Trophoblast cell (in vitro differentiated cells and primary cell): ENCODE measurements at regions not wholly inside any gene's neighbourhood (a gene's known extent, or its start where the extent isn't known, plus 50 kb on each side); places are given as distances from the start of the nearest gene placed in this dataset.

Source experiments
- DNase-seq, 2 donors: peaks; one replicate each; pipeline ENCODE4 v3.0.0-alpha.2; 2016
- H2AFZ ChIP-seq: 2 replicates; pipeline ENCODE4 v1.6.1; 2013; ENCODE audit warnings: low read length, moderate library complexity, mild to moderate bottlenecking; ENCODE audit not compliant: insufficient read depth, poor library complexity
- H2AK5ac ChIP-seq: 2 replicates; pipeline ENCODE4 v1.6.1; 2013; ENCODE audit warnings: mild to moderate bottlenecking, low read length
- H2BK120ac ChIP-seq: 2 replicates; pipeline ENCODE4 v1.6.1; 2013; ENCODE audit warnings: low read length, mild to moderate bottlenecking, moderate library complexity; ENCODE audit not compliant: insufficient read depth, poor library complexity
- H2BK12ac ChIP-seq: 2 replicates; pipeline ENCODE4 v1.6.1; 2013; ENCODE audit warnings: mild to moderate bottlenecking, low read length, moderate library complexity
- H2BK5ac ChIP-seq: 2 replicates; pipeline ENCODE4 v1.6.1; 2013; ENCODE audit warnings: low read length, low read depth, moderate library complexity, mild to moderate bottlenecking; ENCODE audit not compliant: poor library complexity
- H3K14ac ChIP-seq: 2 replicates; pipeline ENCODE4 v1.6.1; 2013; ENCODE audit warnings: mild to moderate bottlenecking, low read length
- H3K18ac ChIP-seq: 2 replicates; pipeline ENCODE4 v1.6.1; 2013; ENCODE audit warnings: mild to moderate bottlenecking, low read length
- H3K23ac ChIP-seq: 2 replicates; pipeline ENCODE4 v1.6.1; 2013; ENCODE audit warnings: low read length
- H3K27ac ChIP-seq: 2 replicates; pipeline ENCODE4 v1.5.1; 2013; ENCODE audit warnings: low read depth, mild to moderate bottlenecking, inconsistent platforms, low read length, moderate library complexity
- H3K27me3 ChIP-seq: 2 replicates; pipeline ENCODE4 v1.6.1; 2013; ENCODE audit warnings: inconsistent platforms, mild to moderate bottlenecking, low read length, moderate library complexity; ENCODE audit not compliant: insufficient read depth
- H3K36me3 ChIP-seq, 2 experiments: 1 replicate in 1 of 2; 2 replicates in 1 of 2; pipeline ENCODE4 v1.6.1; 2013; ENCODE audit warnings: low read length in 2 of 2, mild to moderate bottlenecking in 2 of 2, moderate library complexity in 1 of 2; ENCODE audit not compliant: insufficient read depth in 2 of 2, control insufficient read depth in 1 of 2
- H3K4ac ChIP-seq: 2 replicates; pipeline ENCODE4 v1.6.1; 2013; ENCODE audit warnings: low read depth, mild to moderate bottlenecking, low read length, moderate library complexity
- H3K4me1 ChIP-seq, 2 experiments: 1 replicate in 1 of 2; 2 replicates in 1 of 2; pipeline ENCODE4 v1.6.1; 2013; ENCODE audit warnings: low read length in 2 of 2, mild to moderate bottlenecking in 2 of 2, moderate library complexity in 1 of 2; ENCODE audit not compliant: insufficient read depth in 2 of 2, control insufficient read depth in 1 of 2
- H3K4me2 ChIP-seq: 2 replicates; pipeline ENCODE4 v1.6.1; 2013; ENCODE audit warnings: inconsistent platforms, mild to moderate bottlenecking, low read length, moderate library complexity
- H3K4me3 ChIP-seq: 2 replicates; pipeline ENCODE4 v1.5.1; 2013; ENCODE audit warnings: mild to moderate bottlenecking, low read depth, low read length, inconsistent platforms
- H3K79me1 ChIP-seq: one replicate; pipeline ENCODE4 v1.6.1; 2013; ENCODE audit warnings: low read length
- H3K79me2 ChIP-seq: 2 replicates; pipeline ENCODE4 v1.6.1; 2013; ENCODE audit warnings: low read length, mild to moderate bottlenecking; ENCODE audit not compliant: control insufficient read depth, insufficient read depth, poor library complexity
- H3K9ac ChIP-seq: 2 replicates; pipeline ENCODE4 v1.6.1; 2013; ENCODE audit warnings: mild to moderate bottlenecking, low read length
- H3K9me3 ChIP-seq: 2 replicates; pipeline ENCODE4 v1.6.1; 2013; ENCODE audit warnings: low read depth, mild to moderate bottlenecking, control low read depth, inconsistent platforms, low read length; ENCODE audit not compliant: insufficient read depth
- H4K12ac ChIP-seq: 2 replicates; pipeline ENCODE4 v1.6.1; 2013; ENCODE audit warnings: low read depth, mild to moderate bottlenecking, low read length, moderate library complexity
- H4K8ac ChIP-seq: 2 replicates; pipeline ENCODE4 v1.6.1; 2013; ENCODE audit warnings: low read depth, mild to moderate bottlenecking, low read length, moderate library complexity
- H4K91ac ChIP-seq: one replicate; pipeline ENCODE4 v1.6.1; 2013; ENCODE audit warnings: low read depth, mild to moderate bottlenecking, low read length, moderate library complexity
- WGBS: extraction: QIAGEN DNeasy Blood & Tissue Kit; methylation state at CpG from one replicate; pipeline ENCODE4 v1.1.7; 2013; ENCODE audit warnings: missing lambda C conversion rate; ENCODE audit not compliant: insufficient read length, insufficient coverage; ENCODE audit errors: extremely low coverage; 5-methylcytosine and 5-hydroxymethylcytosine counted together

DNA sequence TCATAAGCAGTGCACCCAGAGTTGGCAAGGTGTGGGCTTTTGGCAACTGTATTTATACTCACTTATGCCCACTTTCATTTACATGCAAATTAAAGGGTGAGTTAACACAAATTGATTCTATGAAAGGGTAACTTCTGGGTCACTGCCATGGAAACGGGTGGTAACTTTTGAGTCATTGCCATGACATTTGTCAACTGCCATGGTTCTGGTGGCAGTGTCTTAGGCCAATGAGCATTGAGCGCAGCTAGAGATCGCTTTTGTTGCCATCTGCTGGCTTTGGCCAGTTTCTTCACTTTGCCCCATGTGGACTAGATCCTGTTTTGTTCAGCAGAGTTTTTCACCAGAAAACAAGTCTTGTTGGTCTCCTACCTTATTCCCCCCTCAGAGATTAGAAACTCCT is 170.8 kb upstream of the NUDT6 start:
- WGBS, result no CpG with 5 or more reads among the region's 3 CpGs
- H3K27me3 ChIP-seq, result no peaks in the 10 kb centered on the region
- no peak overlapping the region for H2AFZ ChIP-seq
- H3K9ac ChIP-seq, result no peak overlapping the region
- H3K23ac ChIP-seq, result no peak overlapping the region
- H3K79me2 ChIP-seq, result no peaks in the 10 kb centered on the region
- H3K14ac ChIP-seq, result no peak overlapping the region
- no peak overlapping the region for H4K8ac ChIP-seq
- no peak overlapping the region for H3K4ac ChIP-seq
- DNase-seq, result no peak
- no peak overlapping the region for H4K91ac ChIP-seq
- no peak overlapping the region for H3K27ac ChIP-seq
- H3K4me2 ChIP-seq, result no peak overlapping the region
- H2BK120ac ChIP-seq, result no peak overlapping the region
- H4K12ac ChIP-seq, result no peak overlapping the region
- no peak overlapping the region for H2BK5ac ChIP-seq
- H3K4me3 ChIP-seq, result no peak overlapping the region
- H3K18ac ChIP-seq, result no peak overlapping the region
- no peak overlapping the region for H2AK5ac ChIP-seq
- no peaks in the 10 kb centered on the region for H3K4me1 ChIP-seq
- no peak overlapping the region for H2BK12ac ChIP-seq
- H3K36me3 ChIP-seq, result peaks cover 0 to 3% of the 10 kb centered on the region in 2 experiments
- H3K9me3 ChIP-seq, result peaks cover 2% of the 10 kb centered on the region
- H3K79me1 ChIP-seq, result no peaks in the 10 kb centered on the region

DNA sequence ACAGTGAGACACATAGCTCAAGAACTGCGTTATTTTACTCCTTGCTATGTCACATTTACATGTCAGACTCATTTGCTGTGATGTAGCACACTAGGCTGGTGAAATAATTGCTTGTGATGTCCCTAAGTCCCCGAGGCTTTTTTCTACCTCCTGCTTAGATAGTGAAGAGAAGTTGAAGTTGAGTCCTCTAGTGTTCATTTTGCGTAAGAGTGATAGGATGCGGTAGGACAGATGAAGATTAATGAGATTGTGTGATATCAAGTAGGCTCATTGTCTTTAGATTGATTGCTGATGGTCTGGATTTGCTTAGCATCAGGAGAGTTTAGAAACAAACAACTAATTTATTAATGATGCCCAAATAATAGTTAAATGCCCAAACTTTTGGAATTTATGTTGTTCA is 173.6 kb upstream of the NUDT6 start:
- no peaks in the 10 kb centered on the region for H3K79me1 ChIP-seq
- H3K4ac ChIP-seq, result no peak overlapping the region
- H2BK120ac ChIP-seq, result no peak overlapping the region
- H3K4me2 ChIP-seq, result no peak overlapping the region
- no peak overlapping the region for H3K27ac ChIP-seq
- H2AK5ac ChIP-seq, result no peak overlapping the region
- H3K36me3 ChIP-seq, result peaks cover 0 to under 1% of the 10 kb centered on the region in 2 experiments
- no peak overlapping the region for H2BK12ac ChIP-seq
- no peak overlapping the region for H4K12ac ChIP-seq
- H2AFZ ChIP-seq, result no peak overlapping the region
- no peaks in the 10 kb centered on the region for H3K27me3 ChIP-seq
- no peaks in the 10 kb centered on the region for H3K79me2 ChIP-seq
- no peak overlapping the region for H3K14ac ChIP-seq
- no peaks in the 10 kb centered on the region for H3K4me1 ChIP-seq
- H3K23ac ChIP-seq, result no peak overlapping the region
- H3K9ac ChIP-seq, result no peak overlapping the region
- H4K8ac ChIP-seq, result no peak overlapping the region
- H3K4me3 ChIP-seq, result no peak overlapping the region
- H2BK5ac ChIP-seq, result no peak overlapping the region
- H3K9me3 ChIP-seq, result no peaks in the 10 kb centered on the region
- H4K91ac ChIP-seq, result no peak overlapping the region
- no CpG with 5 or more reads among the region's 4 CpGs for WGBS
- no peak overlapping the region for H3K18ac ChIP-seq
- DNase-seq, result peak in 1 of 2 donors; percentile 37

DNA sequence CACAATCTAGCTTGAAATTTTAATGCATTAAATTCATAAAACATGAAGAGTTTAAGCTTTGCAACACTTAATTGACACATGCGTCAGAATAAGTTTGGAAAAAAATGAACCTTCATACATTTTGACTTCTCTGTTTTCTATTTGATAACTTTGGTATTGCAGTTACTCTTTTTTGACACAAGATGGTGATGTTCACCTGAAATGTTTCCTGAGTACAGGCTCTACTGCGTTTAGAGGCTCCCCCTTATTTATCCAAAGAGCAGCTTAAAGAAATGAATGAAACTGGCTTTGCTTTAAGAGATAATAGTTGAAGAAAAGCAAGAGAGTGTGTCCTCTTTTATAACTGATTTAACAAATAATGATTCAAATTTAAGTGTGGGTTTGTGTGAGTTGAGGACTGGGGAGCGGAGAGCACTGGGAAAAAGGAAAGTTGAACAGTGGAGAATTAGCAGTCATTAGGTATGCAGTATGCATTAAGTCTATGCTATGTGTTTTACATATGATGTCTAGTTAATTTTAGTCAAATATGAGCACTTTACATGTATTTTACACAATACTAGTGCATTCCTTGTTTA is 180.6 kb upstream of the NUDT6 start:
- Histone ChIP-seq H3K9me3 (no peaks in the 10 kb centered on the region), H3K18ac (no peak overlapping the region), H3K27me3 (no peaks in the 10 kb centered on the region), H4K8ac (no peak overlapping the region), H2BK120ac (no peak overlapping the region), H3K9ac (no peak overlapping the region), H3K14ac (no peak overlapping the region), H2BK12ac (no peak overlapping the region), H3K27ac (no peak overlapping the region), H2BK5ac (no peak overlapping the region), H3K4me2 (no peak overlapping the region), H2AK5ac (no peak overlapping the region), H2AFZ (no peak overlapping the region), H3K4me3 (no peak overlapping the region), H3K4ac (no peak overlapping the region), H4K12ac (no peak overlapping the region), H4K91ac (no peak overlapping the region), H3K79me1 (no peaks in the 10 kb centered on the region), H3K79me2 (no peaks in the 10 kb centered on the region), H3K4me1 (no peaks in the 10 kb centered on the region), H3K36me3 (no peaks in the 10 kb centered on the region), H3K23ac (no peak overlapping the region)
- WGBS, result 100% methylated on average over 1 of the region's 3 CpGs
- peak in 1 of 2 donors; percentile 59 for DNase-seq

DNA sequence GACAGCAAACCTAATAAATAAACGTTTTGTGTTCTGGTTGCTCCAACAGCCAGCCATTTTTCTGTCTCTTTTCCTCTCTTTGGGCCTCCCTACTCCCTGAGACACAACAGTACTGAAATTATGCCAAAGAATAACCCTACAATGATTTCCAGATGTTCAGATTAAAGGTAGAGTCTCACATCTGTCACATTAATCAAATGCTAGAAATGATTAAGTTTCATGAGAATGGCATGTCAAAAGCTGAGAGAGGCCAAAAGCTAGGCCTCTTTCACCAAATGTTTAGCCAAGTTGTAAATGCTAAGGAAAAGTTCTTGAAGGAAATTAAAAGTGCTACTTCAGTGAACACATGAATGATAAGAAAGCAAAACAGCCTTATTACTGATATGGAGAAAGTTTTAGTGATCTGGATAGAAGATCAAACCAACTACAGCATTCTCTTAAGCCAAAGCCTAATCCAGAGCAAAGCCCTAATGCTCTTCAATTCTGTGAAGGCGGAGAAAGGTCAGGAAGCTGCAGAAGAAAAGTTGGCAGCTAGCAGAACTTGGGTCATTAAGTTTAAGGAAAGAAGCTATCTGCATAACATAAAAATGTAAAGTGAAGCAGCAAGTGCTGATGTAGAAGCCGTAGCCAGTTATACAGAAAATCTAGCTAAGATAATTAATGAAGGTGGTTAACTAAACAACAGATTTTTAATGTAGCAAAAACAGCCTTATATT is 182.1 kb upstream of the NUDT6 start:
- H2BK5ac ChIP-seq, result no peak overlapping the region
- no peaks in the 10 kb centered on the region for H3K79me2 ChIP-seq
- no peak overlapping the region for H2AFZ ChIP-seq
- no peak for DNase-seq
- H3K79me1 ChIP-seq, result no peaks in the 10 kb centered on the region
- no peaks in the 10 kb centered on the region for H3K9me3 ChIP-seq
- H3K4ac ChIP-seq, result no peak overlapping the region
- H4K12ac ChIP-seq, result no peak overlapping the region
- no peak overlapping the region for H3K4me3 ChIP-seq
- no peak overlapping the region for H2BK120ac ChIP-seq
- no peaks in the 10 kb centered on the region for H3K27me3 ChIP-seq
- no peak overlapping the region for H4K91ac ChIP-seq
- no peak overlapping the region for H4K8ac ChIP-seq
- no peaks in the 10 kb centered on the region for H3K4me1 ChIP-seq
- no peak overlapping the region for H2BK12ac ChIP-seq
- H2AK5ac ChIP-seq, result no peak overlapping the region
- H3K14ac ChIP-seq, result no peak overlapping the region
- WGBS, result no CpG with 5 or more reads among the region's 3 CpGs
- H3K23ac ChIP-seq, result no peak overlapping the region
- no peak overlapping the region for H3K18ac ChIP-seq
- no peak overlapping the region for H3K4me2 ChIP-seq
- H3K36me3 ChIP-seq, result no peaks in the 10 kb centered on the region
- no peak overlapping the region for H3K9ac ChIP-seq
- no peak overlapping the region for H3K27ac ChIP-seq
